ENCODE measurements at regions not wholly inside any gene's neighbourhood (a gene's known extent, or its start where the extent isn't known, plus 50 kb on each side); places are given as distances from the start of the nearest gene placed in this dataset.

- no peak for TF ChIP-seq CTCF (IDR thresholded peaks at IDR 0.05)
- TF ChIP-seq POLR2A (IDR thresholded peaks at IDR 0.05) = no peak
Observed at GRCh38 chr3:103787164-103787871, 1352.5 kb downstream of the ZPLD1 start.
